ENCODE measurements at regions not wholly inside any gene's neighbourhood (a gene's known extent, or its start where the extent isn't known, plus 50 kb on each side); places are given as distances from the start of the nearest gene placed in this dataset.

GRCh38 chr11:112769584-112769983, 191.6 kb upstream of the NCAM1 start:
- DNase-seq = no peak

DNA sequence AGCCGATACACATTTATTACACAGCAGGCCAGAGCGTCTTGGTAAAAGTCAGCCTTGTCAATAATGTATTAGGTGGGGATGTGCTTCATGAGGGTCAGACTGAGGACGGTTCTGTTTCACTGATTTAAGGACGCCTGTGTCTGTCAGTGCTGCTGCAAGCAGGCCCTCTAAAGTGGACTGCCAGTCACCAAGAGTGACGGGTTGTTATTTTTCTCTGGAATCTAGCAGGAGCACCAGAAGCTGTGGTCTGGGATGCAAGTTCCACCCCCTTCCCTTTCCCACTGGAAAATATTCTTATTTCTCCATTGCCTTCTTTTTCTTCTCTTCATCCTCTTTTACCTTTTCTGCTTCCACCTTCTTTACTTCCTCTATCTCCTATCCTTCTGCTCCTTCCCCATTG, 191.2 kb upstream of the NCAM1 start:
- no peak for DNase-seq

DNA sequence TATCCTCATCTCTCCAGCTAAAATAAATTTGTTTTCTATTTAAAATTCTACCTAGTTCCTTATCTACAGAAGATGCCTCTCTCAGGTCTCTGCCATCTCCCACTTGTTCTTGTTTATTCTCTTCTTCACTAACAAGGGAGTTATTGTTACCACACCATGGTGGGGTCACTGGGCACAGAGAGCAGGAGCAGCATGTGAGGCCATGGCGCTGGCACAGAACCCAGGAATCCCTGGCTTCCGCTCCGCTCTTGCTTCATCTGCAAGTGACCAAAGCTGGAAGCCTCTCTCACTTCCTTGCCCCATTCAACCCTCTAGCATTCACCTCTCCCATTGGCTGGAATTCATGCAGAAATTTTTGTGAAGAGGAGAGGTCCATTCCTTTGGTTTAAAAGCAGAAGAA, 190.7 kb upstream of the NCAM1 start:
- no peak for DNase-seq

- peak; percentile 8 to 30 for DNase-seq
These were observed 189.4 kb upstream of the NCAM1 start for GRCh38 chr11:112771851-112772250.

DNA sequence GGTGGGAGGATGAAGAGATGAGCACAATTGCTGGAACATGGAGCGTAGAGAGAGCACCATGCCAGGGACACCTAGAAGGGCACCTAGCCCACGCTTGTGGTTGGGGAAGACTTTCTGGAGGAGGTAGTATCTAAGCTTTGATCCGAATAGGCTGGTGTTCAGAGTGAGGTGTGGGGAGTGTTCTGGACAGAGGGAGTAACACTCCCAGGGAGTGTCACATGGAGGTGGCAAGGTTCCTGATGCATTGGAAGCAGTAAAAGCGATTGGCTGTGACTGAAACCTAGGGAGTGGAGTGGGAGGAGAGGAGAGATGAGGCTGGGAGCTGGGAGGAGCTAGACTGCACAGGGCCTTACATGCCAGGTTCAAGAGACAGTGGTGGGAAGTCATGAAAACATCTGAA, 188.0 kb upstream of the NCAM1 start:
- DNase-seq = no peak

GRCh38 chr11:112776834-112777233, 184.4 kb upstream of the NCAM1 start:
- DNase-seq = no peak

DNA sequence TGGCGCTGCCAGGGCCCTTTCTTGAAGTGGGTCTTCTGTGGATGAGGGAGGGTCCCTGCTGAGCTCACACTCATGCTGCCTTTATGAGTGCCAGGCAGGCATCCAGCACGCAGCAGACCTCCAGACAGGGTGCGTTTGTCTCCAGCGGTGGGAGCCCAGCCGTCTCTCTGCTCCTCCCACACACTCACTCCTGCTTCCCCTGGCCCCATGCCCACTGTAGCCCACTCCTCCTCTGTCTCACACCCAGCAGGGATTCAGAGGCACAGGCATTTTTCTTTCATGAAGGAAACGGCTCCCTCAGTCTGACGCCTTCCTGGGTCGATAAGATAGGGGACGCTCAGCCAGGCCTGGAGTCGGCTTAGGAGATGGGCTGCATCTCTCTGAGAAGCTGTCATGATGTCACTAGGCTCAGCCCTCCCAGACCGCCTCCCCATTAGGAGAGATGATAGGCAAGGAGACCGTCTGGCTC, 183.9 kb upstream of the NCAM1 start:
- no peak for DNase-seq

GRCh38 chr11:112778091-112778876, 182.9 kb upstream of the NCAM1 start:
- DNase-seq = no peak

DNA sequence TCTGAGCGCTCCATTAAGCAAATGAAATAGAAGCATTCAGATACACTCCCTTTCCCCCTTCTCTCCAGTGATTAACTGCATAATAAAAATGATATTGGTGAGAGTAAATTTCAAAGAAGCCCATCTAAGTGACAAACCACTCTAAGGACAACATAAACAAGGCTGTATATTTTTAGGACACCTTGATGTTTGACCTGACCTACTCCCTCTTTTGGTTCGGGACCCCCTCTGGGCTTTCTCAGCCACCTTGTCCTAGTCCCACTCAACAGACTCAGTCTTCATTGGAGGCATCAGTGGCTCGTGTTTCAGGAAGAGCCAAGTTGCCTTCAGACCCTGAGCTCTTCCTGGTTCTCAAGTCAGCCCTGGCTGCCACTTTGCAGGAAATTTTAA, 182.3 kb upstream of the NCAM1 start:
- no peak for DNase-seq

DNA sequence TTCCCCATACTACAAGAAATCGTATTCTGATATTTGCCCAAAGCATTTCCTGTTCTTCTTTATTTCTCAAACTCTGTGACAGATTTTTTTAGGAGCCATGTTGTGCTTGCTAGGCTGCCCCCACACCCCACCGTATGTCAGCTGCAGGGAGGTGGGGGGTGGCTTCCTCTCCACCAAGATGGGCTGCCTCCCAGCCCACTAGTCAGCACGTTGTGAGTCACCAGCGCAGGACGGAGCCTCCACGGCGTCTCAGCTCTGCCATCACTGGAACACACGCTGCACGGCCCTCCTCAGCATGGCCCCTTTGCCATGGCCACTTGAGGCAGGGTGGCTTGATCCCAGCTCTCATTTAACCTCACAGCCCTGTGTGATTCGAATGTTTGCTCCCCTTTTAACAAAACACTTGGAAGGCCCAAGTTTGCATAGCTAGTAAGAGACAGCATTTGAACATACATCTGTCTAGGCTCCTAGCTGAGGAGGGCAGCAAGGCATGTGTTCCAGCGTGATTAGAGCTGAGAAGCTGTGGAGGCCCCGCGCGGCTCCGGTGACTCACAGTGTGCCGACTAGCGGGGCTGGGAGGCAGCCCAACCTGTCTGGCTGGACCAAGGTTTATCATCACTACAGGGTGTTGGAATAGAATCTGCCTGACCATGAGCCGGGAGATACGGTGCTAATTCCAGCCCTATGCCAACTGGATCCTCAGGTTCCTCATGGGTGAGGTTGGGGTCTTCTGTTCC, 180.7 kb upstream of the NCAM1 start:
- DNase-seq = no peak

DNA sequence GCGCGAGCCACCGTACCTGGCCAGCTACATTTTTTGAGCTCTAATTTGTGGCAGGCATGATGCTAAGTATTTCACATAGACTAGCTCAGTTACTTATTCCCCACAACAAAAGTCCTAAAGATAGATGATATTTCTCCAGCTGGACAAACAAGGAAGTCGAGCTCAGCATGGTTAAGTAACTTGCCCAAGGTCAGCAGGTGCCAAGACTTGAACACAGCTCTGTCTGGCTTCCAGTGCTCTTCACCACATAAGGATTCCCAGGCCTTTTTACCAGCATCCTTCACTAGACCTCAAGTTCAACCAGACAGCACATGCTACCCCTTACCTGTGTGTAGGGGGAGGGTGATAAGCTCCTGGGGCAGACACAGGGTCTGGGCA, 177.3 kb upstream of the NCAM1 start:
- no peak for DNase-seq

DNA sequence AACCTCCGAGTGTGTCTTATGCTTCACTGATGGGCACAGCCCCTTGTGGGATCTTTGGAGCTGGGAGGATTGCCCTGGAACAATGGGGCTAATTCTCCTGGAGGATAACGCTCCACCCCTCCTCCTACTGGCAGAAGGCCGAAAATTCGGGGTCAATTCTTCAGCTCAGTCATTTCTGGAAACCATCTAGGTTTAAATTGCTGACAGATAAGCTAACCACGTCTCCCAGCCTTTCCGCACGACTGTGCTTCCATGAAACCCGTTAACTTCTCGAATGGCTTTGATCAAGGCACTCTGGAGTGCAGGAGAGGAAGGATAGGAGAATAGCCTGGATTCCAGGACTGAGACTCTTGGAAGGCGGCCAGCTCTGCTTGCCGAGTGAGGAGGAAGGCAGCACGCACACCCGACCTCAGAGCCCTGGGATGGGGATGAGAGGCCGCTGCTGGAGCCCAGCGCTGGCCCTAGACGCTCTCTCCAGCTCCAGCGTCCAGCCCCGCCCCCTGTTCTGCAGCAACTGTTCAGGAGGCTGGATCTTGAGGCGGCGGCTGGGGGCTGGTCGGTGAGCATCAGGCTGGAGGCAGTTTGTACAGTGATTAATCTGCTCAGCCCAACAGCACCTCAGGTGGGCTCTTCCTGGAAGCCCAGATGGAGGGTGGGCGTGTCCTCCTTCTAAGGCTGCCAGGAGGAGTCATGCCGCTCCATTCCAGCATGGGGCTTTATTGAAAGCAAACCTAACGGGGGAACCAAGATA, 176.7 kb upstream of the NCAM1 start:
- DNase-seq = no peak

- DNase-seq = no peak
These were observed 176.1 kb upstream of the NCAM1 start for GRCh38 chr11:112785149-112785548.

DNA sequence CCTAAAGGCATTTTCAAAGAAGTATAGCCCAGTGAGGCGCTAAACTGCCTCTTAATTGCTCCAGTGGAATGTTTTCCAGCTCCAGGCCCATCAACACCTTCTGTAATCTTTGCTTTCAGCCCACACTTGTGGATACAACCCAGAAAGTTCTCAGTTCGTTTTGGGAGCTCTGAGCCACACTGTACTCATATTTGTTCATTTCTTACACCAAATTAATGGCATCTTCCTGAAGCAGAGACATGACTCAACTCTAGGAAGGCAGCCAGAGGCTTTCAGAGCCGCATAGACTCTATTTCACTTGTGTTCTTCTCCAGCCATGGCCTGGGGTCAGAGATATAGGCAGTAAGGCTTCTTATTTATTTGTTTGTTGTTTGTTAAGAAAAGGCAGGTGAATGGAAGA, 175.5 kb upstream of the NCAM1 start:
- no peak for DNase-seq

GRCh38 chr11:112786196-112786595, 175.0 kb upstream of the NCAM1 start:
- no peak for DNase-seq

DNA sequence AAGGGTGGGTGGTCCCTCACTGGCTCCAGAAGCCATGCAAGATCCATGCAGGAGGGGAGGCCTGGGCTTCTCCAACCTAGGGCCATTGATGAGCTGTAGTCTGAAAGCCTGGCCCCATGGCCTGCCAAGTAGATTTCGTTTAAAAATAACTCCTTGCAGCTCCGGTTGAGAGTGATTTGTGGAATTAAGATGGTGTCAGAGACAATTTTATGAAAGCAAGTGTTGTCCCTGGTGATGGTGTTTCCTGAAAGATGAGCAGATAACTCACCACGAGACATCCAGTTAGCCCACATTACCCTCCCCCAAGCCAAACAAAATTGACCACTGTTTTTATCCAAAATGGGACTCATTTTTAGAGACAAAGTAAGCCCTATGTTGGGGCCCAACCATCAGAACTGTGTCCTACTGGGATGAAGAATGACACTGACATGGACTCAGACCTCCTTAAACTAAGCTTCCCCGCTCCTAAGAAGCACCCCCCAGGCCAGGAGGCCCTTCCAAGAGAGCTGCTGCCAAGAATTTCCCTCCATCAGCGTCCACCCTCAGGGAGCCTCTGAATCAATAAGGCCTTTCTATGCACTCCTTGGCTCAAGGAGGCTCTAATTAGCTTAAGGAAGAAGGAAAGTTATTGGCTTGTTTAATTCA, 174.2 kb upstream of the NCAM1 start:
- no peak for DNase-seq

DNA sequence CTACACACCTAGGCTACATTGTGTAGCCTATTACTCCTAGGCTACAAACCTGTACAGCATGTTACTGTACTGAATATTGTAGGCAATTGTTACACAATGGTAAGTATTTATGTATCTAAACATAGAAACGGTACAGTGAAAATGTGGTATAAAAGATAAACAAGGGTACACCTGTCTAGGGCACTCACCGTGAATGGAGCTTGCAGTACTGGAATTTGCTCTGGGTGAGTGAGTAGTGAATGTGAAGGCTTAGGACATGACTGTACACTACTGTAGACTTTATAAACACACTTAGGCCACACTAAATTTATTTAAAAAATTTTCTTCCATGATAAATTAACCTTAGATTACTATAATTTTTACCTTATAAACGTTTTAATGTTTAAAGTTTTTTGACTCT, 171.7 kb upstream of the NCAM1 start:
- DNase-seq = no peak

DNA sequence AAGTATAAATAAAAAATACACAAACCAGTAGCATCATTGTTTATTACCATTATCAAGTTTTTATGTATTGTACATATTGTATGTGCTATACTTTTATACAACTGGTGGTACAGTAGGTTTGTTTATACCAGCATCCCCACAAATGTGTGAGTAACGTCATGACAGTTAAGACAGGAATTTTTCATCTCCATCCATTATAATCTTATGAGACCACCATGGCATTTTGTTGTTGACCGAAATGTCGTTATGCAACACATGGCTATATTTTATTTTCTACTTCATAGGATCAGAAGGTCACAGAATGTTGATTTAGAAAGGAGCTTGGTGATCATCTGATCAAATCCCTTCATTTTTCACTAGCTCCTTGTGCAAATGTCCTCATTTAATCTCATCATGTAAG, 170.9 kb upstream of the NCAM1 start:
- no peak for DNase-seq

DNA sequence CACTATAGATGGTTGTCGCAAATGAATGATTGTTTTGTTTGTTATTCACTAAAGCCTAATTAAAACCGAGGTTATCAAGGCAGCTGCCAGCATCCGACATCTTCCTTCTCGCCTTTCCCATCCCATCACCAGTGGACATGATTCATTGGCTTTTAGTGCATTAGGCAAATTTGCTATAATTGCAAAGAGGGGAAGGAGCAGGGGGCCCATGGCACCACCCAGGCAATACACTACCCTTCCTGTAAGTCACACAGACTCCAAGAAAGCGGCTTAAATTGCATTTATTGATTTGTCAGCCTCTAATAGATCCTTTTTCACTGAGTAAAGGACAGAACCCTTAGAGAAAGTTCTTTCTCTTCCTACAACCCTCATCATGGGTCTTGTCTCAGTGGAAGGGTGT, 169.2 kb upstream of the NCAM1 start:
- no peak for DNase-seq

- no peak for DNase-seq
These were observed 167.8 kb upstream of the NCAM1 start for GRCh38 chr11:112793416-112793815.

DNA sequence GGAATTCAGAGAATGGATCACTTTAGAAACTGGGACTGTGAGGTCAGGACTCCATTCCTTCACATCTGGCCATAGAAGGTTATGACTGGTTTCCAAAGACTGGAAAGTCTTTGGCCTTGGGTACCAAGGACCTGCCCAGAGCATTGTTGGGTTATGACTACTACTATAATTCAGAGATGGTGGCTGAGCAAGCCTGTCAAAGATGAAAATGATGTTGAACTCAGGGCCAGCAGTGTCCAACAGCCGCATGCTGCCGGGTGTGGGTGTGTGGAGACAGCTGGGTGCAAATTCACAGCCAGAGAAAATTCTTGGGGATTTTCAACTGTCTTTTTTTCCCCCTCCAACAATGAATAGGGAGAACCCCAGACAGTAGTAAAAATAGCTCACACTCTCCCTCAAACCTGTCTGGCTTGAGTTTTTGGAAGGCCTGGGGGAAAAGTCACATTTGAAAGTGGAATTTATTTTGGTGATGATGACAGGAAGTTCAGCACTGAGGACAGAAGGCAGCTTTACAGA, 166.8 kb upstream of the NCAM1 start:
- no peak for DNase-seq

GRCh38 chr11:112795142-112795815, 165.9 kb upstream of the NCAM1 start:
- peak; percentile 9 to 27 for DNase-seq
